ENCODE measurements at regions not wholly inside any gene's neighbourhood (a gene's known extent, or its start where the extent isn't known, plus 50 kb on each side); places are given as distances from the start of the nearest gene placed in this dataset.
"Not testable (repeated sequence)": the region's sequence is repeated elsewhere in the genome, so short reads cannot be mapped to it uniquely, and the experiment has no call there.

DNA sequence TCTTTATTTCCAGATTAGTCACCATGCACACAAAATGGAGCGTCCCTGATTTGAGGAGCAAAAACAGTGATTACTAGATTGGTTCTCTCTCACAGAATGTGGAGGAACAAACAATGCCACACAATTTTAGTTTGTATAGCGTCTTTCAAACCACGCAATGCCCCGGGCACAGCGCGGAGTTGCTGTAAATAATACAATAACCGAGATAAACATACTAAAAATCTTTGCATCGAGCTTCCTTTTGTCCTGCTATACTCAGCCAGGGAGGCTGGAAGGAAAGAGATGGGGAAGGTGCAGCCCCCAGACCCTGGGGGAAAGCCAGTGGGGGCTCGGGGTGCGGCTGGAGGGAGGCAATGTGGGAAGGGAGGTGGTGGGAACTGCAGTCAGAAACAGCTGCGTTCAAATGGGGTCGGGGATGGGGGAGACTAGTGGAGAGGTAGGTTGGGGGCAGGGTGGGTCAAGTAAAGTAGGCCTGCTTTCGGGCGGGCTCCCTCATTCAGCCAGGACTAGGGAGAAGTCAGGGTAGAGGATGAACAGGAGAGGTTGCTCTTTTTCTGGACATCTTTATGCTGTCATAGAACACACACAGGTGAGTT, 366.3 kb downstream of the RPS6KC1 start:
- no peak for DNase-seq (ENCODE audit: low read depth in 2 of 2)

DNA sequence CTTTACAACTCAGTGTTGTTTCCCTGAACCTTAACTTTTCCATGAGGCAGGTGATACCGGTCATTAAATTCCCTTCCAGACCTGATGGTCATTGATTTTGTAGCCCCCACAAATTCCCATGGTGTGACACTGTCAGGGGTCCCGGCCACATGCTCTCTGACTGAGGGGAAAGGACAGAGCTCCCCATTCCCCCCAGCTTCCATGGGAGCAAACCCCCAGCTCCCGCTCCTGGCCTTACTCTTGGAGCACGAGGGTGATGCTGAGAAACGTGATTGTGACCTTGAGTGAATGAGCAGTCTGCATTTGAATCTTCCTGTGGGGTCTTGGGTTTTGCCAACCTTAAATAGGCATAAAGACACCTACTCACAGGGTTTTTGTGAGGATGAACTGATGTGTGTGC, 366.8 kb downstream of the RPS6KC1 start:
- DNase-seq (ENCODE audit: low read depth in 2 of 2): no peak

DNA sequence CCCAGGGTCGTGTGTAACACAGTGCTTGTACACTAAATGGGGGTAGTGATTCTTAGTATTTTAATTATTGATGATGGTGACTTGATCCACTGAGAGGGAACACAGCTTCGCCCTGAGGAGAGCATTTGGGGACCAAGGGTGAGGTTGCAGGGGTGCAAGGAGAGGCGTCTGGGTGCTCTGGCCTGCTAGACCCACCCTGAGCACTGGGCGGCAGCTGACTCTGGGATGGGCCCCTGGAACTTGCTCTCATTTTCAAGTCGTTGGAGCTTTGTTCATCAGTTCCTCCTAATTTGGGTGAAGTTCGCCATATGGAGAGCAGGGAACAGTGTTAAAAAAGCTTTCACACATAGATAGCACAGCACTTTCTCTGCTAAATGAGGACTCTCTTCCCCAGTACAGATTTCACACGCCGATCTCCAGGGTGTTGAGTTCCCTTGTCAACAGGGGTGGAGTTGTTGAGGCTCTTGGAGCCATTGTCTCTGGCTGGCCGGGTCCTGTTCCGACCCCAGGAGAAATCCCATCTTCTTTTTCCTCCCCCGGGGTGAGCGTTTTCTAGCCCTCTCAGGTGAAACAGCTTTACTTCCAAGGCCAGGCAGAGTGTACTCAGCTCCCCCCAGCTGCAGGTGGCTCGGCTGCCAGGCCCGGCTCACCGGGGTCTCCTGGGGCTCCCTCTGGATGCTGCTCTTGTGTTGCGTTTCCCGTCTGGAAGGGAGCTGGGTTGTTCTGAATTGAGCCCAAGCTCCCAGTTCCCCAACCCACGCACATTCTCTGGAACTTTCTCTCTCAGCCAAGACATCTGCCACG, 367.4 kb downstream of the RPS6KC1 start:
- DNase-seq (ENCODE audit: low read depth in 2 of 2): no peak

DNA sequence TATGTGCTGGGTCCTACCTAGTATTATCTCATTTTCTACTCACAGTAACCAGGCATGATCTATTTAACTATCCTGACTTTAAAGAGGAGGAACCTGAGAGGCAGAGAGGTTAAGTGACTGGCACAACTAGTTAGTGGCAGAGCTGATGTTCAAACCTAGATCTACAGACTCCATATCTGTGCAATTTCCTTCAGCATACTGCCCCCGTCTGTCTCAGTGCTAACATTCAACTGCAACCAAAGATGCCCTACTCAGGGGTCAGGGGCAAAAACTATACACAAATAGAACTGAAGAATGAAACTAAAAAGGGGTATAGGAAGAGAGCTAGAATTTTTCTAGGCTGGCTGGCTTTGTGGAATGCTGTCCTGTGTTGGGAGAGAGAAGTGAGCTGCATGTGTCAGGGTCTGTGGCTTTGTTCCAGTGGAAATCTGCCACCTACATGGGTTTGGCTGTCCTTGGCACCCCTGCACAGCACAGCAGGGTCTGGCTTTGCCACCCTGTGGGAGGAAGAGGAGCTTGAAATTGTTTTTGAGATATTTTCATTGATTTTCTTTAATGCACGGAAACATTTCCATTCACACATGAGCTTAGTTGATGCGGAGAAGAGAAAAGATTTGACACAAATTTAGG, 368.5 kb downstream of the RPS6KC1 start:
- DNase-seq (ENCODE audit: low read depth in 2 of 2): peak in 1 of 2 donors; percentile 8

DNA sequence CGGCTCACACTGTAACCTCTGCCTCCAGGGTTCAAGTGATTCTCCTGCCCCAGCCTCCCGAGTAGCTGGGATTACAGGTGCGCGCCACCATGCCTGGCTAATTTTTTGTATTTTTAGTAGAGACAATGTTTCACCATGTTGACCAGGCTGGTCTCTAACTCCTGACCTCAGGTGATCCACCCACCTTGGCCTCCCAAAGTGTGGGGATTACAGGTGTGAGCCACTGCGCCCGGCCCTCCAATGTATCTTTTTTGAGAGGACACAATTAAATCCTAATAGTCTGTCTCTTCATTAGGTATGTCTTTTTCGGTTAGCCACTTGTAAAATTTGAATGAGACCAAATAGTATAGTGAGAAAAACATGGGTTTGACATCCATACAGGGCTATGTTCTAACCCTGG, 370.1 kb downstream of the RPS6KC1 start:
- not testable (repeated sequence) for DNase-seq (ENCODE audit: low read depth in 2 of 2)

DNA sequence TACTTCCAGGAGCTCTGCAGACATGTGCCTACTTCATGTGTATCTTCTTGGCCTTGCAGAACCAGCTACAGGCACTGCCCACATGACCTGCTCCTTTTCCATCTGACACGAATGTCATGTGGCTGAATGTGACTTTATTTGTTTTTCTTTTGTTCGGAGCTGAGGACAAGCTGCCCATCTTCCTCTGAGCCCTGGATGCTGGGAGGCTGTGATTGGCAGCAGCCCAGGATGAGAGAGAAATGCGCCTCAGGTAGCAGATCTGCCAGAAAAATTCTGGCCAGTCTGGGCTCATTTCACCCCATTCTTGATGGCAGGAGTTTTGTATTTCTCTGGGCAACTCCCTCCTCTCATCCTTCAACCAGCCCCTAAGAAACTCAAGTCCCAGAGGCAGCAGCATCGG, 372.0 kb downstream of the RPS6KC1 start:
- no peak for DNase-seq (ENCODE audit: low read depth in 2 of 2)

DNA sequence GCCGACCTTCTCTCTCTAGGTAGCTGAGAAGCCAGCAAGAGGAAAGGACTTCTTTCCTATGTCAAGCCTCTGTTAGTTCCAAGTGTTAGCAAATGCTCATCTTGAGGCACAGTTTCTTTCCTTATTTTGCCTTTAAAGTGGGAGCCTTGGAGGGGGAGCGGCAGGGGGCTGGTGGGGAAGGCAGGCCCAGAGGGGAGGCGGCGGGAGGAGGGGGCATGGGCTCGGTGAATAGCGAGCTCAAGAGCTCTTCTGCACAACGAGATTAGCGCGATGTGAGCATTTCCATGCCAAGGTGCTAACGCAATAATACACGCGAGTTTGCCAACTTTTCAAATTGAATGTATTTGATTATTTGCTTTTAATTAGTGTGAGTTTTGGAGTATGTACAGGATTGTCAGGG, 372.6 kb downstream of the RPS6KC1 start:
- DNase-seq (ENCODE audit: low read depth in 2 of 2): no peak

DNA sequence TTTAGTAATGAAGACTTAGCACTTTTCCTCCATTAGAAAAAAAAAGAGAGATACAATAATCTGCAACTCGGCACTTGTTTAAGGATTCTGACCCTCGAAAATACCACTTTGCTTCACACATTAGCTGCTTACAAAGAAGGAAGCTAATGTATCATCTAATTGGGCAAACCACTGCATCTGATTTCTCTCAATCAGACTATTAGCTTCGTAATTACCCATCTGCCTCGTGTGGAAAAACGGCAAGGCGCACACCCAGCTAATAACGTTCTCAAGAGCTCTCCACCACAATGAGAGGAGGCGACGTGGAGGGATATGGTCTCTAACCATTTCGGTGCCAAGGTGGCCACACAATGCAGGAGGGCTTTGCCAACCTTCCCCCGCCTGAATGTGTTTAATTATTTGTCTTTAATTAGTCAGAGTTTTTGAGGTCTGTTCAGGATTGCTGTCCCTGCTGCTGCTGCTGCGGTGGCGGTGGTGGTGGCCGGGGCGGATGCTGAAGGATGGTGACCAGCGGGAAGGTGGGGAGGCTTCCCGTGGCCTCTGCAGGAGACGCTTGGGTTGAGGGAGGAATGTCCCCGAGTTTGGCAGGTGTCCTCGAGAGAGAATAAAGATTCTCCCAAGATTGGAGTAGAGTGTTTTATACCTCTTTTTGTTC, 374.5 kb downstream of the RPS6KC1 start:
- no peak for DNase-seq (ENCODE audit: low read depth in 2 of 2)

DNA sequence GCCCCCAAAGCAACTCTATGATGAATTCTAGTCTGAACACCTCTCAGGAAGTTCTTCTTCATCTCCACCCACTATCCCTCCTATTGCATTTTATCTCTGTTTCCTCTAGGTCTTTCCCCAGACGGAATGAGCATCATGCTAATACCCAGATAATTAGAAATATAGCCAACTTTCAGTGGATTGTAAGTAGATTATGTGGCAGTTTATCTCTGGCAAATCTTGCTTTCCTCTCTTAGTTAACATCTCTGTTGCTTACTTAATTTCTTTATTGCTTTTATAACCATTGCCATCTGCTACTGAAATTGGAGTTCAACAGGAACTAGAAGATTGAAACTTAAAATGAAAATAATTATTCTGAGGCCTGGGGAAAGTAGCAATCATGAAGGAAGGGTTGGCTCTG, 378.6 kb downstream of the RPS6KC1 start:
- DNase-seq (ENCODE audit: low read depth in 2 of 2): no peak

DNA sequence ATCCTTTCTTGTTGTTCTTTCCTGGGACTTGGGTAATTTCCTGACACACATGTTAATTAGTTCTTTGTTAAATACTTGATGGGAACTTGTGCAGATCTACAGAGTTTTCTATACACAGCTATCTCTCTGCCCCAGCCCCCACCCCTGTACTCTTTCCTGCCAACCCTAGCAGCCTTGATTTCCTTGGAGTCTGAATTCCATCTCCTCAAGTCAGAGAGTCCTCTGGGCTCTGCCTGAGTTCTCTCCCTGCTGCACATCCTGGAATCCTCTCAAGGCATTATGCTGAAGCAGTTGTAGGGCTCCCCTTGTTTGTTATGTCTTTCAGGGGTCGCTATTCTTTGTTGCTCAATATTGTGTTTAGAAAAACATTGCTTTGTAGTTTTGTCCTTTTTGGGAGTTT, 384.7 kb downstream of the RPS6KC1 start:
- DNase-seq (ENCODE audit: low read depth in 2 of 2): no peak

DNA sequence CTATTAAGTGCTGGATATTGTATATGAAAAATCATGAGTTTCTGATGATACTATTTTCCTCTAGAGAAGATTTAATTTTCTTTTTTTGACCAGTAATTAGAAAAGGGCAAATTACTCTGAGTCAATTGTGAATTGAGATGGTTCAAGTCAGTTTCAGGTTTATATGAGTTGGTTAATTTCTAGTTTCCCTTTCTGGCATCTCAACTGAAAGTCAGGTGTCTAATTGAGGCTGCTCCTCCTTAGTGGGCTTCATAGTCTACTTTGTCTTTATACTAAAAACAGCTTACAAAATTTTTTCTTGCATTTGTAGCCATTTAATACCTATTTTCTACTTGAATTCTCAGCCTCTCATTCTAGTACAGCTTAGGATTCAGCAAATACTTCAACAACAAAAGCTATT, 387.3 kb downstream of the RPS6KC1 start:
- no peak for DNase-seq (ENCODE audit: low read depth in 2 of 2)

DNA sequence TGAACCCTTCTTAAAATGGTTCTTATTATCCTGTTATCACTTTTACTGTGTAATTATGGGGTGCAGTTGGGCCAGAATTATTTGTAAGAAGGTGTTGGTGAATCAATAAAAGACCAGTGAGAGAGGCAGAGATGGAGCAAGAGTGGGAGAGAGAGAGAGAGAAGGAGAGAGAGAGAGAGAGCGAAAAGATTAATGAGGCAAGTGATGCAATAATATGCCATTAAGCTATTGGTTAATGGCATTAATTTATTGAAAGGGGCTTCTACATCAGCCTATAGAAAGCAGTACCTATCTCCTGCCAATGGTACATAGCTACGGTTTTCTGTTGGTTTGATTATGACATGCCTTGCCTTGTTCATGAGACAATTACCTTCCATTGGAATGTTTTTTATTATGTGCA, 388.7 kb downstream of the RPS6KC1 start:
- no peak for DNase-seq (ENCODE audit: low read depth in 2 of 2)

DNA sequence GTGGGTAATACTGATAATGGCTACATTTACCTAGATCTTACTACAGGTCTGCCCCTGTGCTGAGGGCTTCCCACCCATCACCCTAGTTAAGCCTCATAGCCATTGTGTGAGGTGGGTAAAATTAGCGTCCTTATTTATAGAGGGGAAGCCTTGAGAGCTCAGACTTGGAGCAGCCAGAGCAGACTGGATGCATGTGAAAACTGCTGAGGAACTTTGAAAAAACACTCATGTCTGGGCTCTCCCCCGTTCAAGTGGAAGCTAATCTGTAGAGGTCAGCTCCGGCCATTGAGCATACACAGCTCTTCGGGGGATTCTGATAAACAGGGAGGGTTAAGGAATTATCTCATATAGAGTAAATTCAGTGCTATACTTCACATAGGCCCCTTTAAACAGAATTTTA, 389.7 kb downstream of the RPS6KC1 start:
- no peak for DNase-seq (ENCODE audit: low read depth in 2 of 2)

DNA sequence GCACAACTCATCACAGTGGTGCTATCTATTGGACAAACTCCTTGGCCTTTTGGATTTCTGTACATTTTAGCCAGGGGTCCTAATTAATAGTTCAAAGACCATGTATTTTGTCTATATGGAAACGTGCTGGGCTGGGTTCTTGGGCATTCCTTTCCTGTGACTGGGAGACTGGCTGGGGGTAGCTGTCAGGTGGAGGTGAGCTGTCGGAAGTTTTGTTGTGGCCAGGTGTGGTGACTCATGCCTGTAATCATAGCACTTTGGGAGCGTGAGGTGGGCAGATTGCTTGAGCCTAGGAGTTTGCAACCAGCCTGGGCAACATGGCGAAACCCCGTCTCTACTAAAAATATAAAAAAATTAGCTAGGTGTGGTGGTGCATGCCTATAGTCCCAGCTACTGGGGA, 392.4 kb downstream of the RPS6KC1 start:
- DNase-seq (ENCODE audit: low read depth in 2 of 2): no peak

DNA sequence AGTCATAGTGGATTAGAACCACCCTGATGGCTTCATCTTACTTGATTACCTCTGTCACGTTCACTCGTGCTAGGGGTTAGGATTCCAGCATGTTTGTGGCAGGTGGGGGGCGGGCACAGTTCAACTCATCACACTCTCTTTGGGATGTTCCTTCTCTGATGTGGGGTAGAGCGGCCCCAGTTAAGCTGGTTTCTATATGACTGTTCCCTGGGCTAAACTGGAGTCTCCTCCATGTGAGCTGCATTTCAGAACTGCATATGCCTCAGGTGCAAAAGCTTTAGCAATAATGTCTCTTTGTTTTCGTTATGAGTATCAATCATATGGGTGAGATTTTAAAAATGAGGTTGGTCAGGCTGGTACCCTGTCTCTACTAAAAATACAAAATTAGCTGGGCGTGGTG, 393.2 kb downstream of the RPS6KC1 start:
- no peak for DNase-seq (ENCODE audit: low read depth in 2 of 2)

DNA sequence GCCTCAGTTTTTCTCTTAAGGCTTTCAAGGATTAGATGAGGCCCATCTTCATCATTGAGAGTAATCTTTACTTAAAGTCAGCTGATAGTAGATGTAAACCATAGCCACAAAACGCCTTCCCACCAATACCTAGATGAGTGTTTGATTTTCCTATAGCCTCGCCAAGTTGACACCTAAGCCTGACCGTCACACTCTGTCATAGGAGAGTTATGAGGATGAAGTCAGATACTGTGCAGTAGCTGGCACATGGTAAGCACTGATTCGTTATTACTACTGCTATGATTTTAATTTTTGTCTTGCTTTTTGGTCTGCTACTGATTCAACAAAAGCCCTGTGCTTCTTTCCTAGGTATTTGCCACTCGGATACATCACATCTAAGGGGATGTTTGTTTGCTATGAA, 395.5 kb downstream of the RPS6KC1 start:
- no peak for DNase-seq (ENCODE audit: low read depth in 2 of 2)

DNA sequence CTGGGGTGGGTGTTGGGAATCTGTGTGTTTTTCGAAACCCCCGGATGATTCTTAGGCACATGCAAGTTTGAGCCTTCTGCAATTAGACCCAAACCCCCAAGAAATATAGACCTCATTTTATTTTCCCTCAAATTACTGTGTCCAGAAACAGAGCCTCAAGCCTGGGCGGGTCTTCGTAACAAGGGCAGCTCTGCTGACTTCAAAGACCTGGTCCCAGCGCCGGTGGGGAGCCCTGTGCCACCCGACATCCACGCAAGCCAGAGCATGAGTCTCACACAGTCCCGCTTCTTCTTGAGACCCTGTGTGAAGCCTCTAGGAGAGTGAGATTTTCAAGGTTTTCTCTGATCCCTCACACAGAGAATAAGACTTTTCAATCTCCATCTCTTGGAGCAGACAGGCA, 397.3 kb downstream of the RPS6KC1 start:
- DNase-seq (ENCODE audit: low read depth in 2 of 2): no peak

DNA sequence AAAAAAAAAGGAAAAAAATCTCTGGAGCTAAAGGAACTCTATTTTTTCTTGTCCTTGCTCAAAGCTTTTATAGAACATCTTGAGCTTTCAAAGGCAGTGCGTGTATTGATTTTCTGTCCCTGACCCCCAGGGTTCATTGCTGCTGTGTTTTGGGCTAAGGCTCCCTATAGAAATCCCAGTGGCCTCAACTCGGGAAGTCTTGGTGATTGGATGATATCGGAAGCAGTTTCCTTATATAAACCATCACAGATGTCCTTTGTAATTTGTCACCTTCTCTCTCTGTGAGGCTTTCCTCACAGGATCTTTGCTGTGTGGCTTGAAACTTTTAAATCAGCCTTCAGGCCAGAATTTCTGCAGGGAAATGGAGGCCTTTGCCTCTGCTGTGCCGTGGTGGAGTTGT, 397.7 kb downstream of the RPS6KC1 start:
- no peak for DNase-seq (ENCODE audit: low read depth in 2 of 2)

DNA sequence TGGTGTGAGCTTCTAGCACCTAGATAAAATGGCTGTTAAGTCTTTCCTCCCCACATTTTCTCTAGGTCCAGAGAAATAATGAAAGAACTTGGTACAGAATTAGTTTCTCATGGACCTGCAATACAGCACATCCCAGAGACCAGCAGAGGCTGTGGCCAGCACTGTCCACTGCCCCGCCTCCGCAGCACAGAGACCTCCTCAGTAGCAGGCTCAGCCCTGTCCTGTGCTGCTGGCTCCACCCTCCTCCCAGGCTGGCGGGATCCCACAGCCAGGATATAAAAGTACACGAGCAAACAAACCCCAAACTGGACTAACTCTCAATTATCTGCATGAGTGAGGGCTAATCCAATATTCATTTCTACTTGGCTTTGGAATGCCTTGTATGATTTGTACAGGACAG, 401.5 kb downstream of the RPS6KC1 start:
- DNase-seq (ENCODE audit: low read depth in 2 of 2): no peak

DNA sequence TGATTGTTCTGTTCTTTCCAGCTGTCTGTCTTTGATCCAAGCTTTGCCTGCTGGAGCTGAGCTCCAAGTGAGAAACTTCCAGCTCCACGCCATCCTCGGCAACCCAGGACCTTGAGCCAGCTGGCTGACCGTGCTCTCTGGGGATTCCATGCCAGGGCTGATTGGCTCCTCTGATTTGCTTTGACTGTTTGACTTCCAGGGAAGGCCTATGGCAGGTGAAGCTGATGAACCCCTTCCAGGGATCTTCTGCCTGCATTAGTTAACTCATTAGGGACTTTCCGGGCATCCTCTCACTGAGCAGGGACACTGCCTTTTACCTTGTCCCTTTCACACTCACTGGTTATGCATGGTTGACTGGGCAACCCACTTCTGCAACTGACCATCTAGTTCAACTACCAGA, 406.1 kb downstream of the RPS6KC1 start:
- no peak for DNase-seq (ENCODE audit: low read depth in 2 of 2)

DNA sequence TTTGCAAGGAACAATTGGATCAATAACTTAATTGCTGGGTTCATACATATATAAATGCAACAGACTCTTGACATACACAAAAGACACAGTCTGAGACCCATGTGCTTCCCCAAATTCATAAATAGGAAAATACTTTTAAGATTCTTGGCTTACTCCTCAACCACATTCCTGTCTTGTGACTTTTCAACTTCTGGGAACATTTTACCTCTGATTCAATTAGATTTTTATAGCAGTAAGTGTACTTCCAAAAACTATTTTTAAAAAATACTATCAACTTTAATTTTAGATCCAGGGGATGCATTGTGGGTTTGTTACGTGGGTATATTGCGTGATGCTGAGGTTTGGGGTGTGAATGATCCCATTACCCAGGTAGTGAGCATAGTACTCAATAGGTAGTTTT, 406.7 kb downstream of the RPS6KC1 start:
- no peak for DNase-seq (ENCODE audit: low read depth in 2 of 2)

DNA sequence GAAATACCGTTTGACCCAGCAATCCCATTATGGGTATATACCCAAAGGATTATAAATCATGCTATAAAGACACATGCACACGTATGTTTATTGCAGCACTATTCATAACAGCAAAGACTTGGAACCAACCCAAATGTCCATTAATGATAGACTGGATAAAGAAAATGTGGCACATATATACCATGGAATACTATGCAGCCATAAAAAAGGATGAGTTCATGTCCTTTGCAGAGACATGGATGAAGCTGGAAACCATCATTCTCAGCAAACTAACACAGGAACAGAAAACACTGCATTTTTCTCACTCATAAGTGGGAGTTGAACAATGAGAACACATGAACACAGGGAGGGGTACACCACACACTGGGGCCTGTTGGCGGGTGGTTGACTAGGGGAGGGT, 411.3 kb downstream of the RPS6KC1 start:
- DNase-seq (ENCODE audit: low read depth in 2 of 2): not testable (repeated sequence)
